SK-N-SH treated with all-trans-retinoic acid at 6 μM for 48 hours (cell line): ENCODE measurements at regions not wholly inside any gene's neighbourhood (a gene's known extent, or its start where the extent isn't known, plus 50 kb on each side); places are given as distances from the start of the nearest gene placed in this dataset.

ENCODE experiments used
- TOX ChIP-seq: fragments of 250-450 bp; sonication (Bioruptor Pico); IDR thresholded peaks from 2 replicates; pipeline ENCODE4 v1.8.0; 2021; ENCODE audit warnings: mild to moderate bottlenecking, moderate library complexity, borderline replicate concordance
- TF ChIP-seq, protein P1 (sequence below): fragments of 250-450 bp; sonication (Bioruptor Pico); IDR thresholded peaks from 2 replicates; pipeline ENCODE4 v1.8.0; 2020; ENCODE audit warnings: mild to moderate bottlenecking, moderate library complexity, borderline replicate concordance
- TF ChIP-seq, protein P2 (sequence below): fragments of 250-450 bp; sonication (Bioruptor Pico); IDR thresholded peaks from 2 replicates; pipeline ENCODE4 v1.5.1; 2020; ENCODE audit warnings: low read depth, mild to moderate bottlenecking, moderate library complexity

DNA sequence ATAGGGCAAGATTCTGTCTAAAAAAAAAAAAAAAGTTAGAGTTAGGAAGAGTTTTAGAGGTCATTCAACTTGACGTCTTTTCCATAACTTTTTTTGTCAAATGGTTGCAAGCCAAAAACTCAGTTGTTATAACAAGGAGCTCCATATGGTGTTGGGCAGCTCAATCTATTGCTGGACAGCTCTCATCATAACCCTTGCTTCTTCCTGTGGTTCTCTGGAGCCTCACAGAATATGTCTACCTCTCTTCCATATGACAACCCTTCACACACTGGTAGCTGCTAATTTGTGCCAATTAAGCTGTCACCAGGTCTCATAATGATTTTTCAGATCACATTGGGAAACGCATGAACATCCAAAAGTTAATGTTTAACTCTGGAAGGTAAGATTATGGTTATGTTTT is 57.8 kb upstream of the SLC16A1 start:
- TF ChIP-seq, protein P1, sequence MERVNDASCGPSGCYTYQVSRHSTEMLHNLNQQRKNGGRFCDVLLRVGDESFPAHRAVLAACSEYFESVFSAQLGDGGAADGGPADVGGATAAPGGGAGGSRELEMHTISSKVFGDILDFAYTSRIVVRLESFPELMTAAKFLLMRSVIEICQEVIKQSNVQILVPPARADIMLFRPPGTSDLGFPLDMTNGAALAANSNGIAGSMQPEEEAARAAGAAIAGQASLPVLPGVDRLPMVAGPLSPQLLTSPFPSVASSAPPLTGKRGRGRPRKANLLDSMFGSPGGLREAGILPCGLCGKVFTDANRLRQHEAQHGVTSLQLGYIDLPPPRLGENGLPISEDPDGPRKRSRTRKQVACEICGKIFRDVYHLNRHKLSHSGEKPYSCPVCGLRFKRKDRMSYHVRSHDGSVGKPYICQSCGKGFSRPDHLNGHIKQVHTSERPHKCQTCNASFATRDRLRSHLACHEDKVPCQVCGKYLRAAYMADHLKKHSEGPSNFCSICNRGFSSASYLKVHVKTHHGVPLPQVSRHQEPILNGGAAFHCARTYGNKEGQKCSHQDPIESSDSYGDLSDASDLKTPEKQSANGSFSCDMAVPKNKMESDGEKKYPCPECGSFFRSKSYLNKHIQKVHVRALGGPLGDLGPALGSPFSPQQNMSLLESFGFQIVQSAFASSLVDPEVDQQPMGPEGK (CRISPR knock-in tag): no peak
- TF ChIP-seq, protein P2, sequence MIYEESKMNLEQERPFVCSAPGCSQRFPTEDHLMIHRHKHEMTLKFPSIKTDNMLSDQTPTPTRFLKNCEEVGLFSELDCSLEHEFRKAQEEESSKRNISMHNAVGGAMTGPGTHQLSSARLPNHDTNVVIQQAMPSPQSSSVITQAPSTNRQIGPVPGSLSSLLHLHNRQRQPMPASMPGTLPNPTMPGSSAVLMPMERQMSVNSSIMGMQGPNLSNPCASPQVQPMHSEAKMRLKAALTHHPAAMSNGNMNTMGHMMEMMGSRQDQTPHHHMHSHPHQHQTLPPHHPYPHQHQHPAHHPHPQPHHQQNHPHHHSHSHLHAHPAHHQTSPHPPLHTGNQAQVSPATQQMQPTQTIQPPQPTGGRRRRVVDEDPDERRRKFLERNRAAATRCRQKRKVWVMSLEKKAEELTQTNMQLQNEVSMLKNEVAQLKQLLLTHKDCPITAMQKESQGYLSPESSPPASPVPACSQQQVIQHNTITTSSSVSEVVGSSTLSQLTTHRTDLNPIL: no peak
- no peak for TF ChIP-seq TOX (CRISPR knock-in tag)
